ENCODE measurements at regions not wholly inside any gene's neighbourhood (a gene's known extent, or its start where the extent isn't known, plus 50 kb on each side); places are given as distances from the start of the nearest gene placed in this dataset.

DNA sequence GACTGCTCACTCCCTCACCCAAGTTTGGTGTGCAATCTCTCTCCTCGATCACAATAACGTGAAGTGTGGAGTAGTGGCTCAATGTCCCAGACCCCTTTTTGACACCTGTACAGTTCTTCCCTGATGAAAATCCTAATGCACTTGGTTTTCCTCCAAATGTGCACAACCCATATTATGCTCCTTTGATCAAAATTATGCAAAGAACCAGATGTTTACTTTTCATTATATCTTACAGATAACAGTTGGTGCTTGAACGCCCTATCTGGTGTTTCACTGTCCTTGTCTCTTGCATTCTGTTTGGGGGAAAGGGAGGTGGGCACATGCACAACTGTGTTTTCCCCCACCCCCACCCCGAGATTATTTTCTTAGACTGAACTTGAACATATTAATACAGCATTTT lies 85.0 kb upstream of the CREB1 start:
- TF ChIP-seq, protein P1, sequence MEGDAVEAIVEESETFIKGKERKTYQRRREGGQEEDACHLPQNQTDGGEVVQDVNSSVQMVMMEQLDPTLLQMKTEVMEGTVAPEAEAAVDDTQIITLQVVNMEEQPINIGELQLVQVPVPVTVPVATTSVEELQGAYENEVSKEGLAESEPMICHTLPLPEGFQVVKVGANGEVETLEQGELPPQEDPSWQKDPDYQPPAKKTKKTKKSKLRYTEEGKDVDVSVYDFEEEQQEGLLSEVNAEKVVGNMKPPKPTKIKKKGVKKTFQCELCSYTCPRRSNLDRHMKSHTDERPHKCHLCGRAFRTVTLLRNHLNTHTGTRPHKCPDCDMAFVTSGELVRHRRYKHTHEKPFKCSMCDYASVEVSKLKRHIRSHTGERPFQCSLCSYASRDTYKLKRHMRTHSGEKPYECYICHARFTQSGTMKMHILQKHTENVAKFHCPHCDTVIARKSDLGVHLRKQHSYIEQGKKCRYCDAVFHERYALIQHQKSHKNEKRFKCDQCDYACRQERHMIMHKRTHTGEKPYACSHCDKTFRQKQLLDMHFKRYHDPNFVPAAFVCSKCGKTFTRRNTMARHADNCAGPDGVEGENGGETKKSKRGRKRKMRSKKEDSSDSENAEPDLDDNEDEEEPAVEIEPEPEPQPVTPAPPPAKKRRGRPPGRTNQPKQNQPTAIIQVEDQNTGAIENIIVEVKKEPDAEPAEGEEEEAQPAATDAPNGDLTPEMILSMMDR (IDR thresholded peaks at IDR 0.05; ENCODE audit: unreplicated experiment in 3 of 3): no peak
- H3K36me3 Mint-ChIP-seq (ENCODE audit: low read depth): no peaks in the 10 kb centered on the region
- no peaks in the 10 kb centered on the region for H3K9me3 Mint-ChIP-seq
- no peak overlapping the region for H3K4me3 Mint-ChIP-seq
- H3K4me1 Mint-ChIP-seq: peaks cover 18% of the 10 kb centered on the region
- no peaks in the 10 kb centered on the region for H3K27me3 Mint-ChIP-seq (ENCODE audit: low read depth)
- H3K27ac Mint-ChIP-seq: no peak overlapping the region

DNA sequence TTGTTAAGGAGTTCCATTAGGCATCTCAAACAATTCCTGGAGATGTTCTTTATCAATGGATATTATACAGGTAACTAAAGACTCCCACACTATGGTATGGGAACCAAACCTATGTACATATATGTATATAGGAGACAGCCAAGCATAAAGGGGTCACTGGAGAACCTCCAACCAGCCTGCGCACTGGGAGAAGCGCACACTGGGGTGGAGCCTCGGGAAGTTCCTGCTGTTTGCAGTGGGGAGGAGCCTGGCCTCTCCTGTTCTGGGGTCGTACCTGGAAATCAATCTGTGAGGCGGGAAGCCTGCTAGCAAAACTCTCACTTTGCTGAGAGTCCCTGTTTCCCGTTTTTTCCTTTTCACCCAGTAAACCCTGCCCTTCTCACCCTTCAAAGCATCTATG lies 83.1 kb upstream of the CREB1 start:
- TF ChIP-seq, protein P1 (IDR thresholded peaks at IDR 0.05; ENCODE audit: unreplicated experiment in 3 of 3): no peak
- Mint-ChIP-seq H3K27me3 (ENCODE audit: low read depth) (no peaks in the 10 kb centered on the region), H3K36me3 (ENCODE audit: low read depth) (no peaks in the 10 kb centered on the region), H3K4me3 (no peak overlapping the region), H3K4me1 (peaks cover 18% of the 10 kb centered on the region), H3K9me3 (no peaks in the 10 kb centered on the region), H3K27ac (no peak overlapping the region)

DNA sequence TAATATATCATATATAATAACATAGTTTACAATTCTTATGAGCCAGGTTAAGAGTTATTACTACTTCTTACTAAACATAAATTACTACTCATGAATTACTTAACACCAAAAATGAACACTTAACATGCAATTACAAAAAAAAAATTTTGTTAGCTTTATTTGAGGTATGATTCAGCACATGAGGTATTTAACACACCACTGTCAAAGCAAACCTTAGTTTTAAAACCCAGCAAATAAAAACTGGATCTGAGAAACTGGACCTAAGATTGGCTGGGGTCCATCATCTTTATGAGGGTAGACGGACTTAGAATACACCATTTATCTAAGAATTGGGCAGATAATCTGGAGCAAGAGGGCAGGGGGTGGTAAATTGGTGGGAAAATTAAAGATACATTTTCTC lies 81.8 kb upstream of the CREB1 start:
- no peaks in the 10 kb centered on the region for H3K9me3 Mint-ChIP-seq
- TF ChIP-seq, protein P1 (IDR thresholded peaks at IDR 0.05; ENCODE audit: unreplicated experiment in 3 of 3): no peak
- H3K27me3 Mint-ChIP-seq (ENCODE audit: low read depth): no peaks in the 10 kb centered on the region
- no peak overlapping the region for H3K4me3 Mint-ChIP-seq
- H3K36me3 Mint-ChIP-seq (ENCODE audit: low read depth): no peaks in the 10 kb centered on the region
- H3K4me1 Mint-ChIP-seq: peaks cover 18% of the 10 kb centered on the region
- no peak overlapping the region for H3K27ac Mint-ChIP-seq

DNA sequence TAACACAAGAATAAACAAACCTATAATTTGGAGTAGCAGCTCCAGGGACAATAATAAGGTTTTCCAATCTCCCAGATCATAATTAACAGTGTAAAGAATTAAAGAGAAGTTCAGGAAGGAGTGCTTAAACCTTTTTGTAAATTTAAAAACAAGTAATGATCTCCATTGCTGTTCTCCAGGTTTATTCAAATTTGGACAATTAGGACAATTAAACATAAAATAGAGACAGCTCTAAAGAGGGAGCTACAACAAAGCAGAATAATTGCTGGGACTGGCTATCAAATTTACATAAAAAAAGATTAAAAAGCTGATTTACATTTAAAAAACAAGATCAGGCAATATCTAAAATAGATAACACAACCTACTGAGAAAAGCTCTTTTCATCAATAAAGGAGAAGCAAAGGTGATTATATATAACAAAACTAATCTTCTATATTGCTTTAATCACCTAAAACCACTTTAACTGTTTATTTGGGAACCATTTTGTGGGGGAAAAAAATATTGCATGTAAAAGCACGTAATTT lies 80.1 kb upstream of the CREB1 start:
- Mint-ChIP-seq H3K4me3 (no peak overlapping the region), H3K27me3 (ENCODE audit: low read depth) (no peaks in the 10 kb centered on the region), H3K36me3 (ENCODE audit: low read depth) (peaks cover 4% of the 10 kb centered on the region), H3K9me3 (peaks cover 4% of the 10 kb centered on the region), H3K27ac (no peak overlapping the region), H3K4me1 (peaks cover 18% of the 10 kb centered on the region)
- TF ChIP-seq, protein P1 (IDR thresholded peaks at IDR 0.05; ENCODE audit: unreplicated experiment in 3 of 3): no peak

DNA sequence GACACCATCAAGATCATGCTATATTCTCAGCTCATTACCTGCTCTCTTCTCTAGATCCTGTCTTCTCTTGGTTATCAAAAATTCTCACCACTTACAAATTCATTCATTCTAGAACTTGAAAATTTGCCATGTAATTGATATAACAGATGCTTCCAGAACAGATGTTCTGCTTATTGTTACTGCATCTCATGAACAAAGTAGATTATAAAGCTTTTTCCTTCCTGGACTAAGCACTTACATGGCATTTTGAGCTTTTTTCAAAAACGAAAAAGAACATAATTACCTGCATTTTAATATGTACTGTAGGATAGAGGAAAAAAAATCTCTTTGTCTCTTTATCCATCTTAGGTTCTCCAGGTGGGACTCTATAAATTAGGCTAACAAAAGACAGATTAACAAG lies 79.6 kb upstream of the CREB1 start:
- TF ChIP-seq, protein P1 (IDR thresholded peaks at IDR 0.05; ENCODE audit: unreplicated experiment in 3 of 3): no peak
- Mint-ChIP-seq H3K27ac (no peak overlapping the region), H3K27me3 (ENCODE audit: low read depth) (no peaks in the 10 kb centered on the region)

DNA sequence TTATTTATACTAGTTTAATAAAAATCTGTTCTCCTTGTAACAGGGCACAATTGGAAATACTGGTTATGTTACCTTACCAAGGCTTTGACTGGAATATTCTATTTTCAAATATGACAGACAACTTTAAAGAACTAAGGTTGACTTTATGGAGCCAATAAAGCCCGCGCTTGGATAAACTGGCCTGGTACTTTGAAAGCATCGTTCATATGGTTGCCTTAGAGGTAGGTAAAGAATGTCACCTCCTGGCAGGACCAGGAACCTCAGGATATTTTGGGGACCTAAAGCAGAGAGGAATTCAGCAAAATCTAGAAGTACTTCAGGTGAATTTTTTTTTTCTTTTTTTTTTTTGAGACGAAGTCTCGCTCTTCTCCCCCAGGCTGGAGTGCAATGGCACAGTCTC lies 71.2 kb upstream of the CREB1 start:
- H3K9me3 Mint-ChIP-seq: peaks cover 2% of the 10 kb centered on the region

More for the DNA sequence above, 79.6 kb upstream of the CREB1 start:
- peaks cover 4% of the 10 kb centered on the region for H3K9me3 Mint-ChIP-seq
- peaks cover 18% of the 10 kb centered on the region for H3K4me1 Mint-ChIP-seq
- no peak overlapping the region for H3K4me3 Mint-ChIP-seq
- peaks cover 4% of the 10 kb centered on the region for H3K36me3 Mint-ChIP-seq (ENCODE audit: low read depth)

More for the DNA sequence above, 71.2 kb upstream of the CREB1 start:
- H3K27me3 Mint-ChIP-seq (ENCODE audit: low read depth): no peaks in the 10 kb centered on the region
- no peaks in the 10 kb centered on the region for H3K36me3 Mint-ChIP-seq (ENCODE audit: low read depth)
- H3K4me3 Mint-ChIP-seq: no peak overlapping the region
- TF ChIP-seq, protein P1 (IDR thresholded peaks at IDR 0.05; ENCODE audit: unreplicated experiment in 3 of 3): no peak
- no peaks in the 10 kb centered on the region for H3K4me1 Mint-ChIP-seq
- H3K27ac Mint-ChIP-seq: no peak overlapping the region
